Transverse colon (tissue), 4 donors: ENCODE measurements at regions not wholly inside any gene's neighbourhood (a gene's known extent, or its start where the extent isn't known, plus 50 kb on each side); places are given as distances from the start of the nearest gene placed in this dataset.
"Not testable (repeated sequence)": the region's sequence is repeated elsewhere in the genome, so short reads cannot be mapped to it uniquely, and the experiment has no call there.

Experiments
- DNase-seq: peaks from one replicate; pipeline ENCODE4 v3.0.0-alpha.2; 2019
- H3K27ac ChIP-seq, 4 donors: fragments of 200-600 bp; sonication (generic); 2 replicates each; pipeline ENCODE4 v1.5.1; 2016 to 2018; ENCODE audit warnings: inconsistent platforms in 4 of 4
- H3K27me3 ChIP-seq: fragments of 200-600 bp; sonication (generic); 2 replicates; pipeline ENCODE4 v1.5.1; 2017; ENCODE audit warnings: inconsistent platforms
- H3K36me3 ChIP-seq, 4 donors: fragments of 200-600 bp; sonication (generic); 2 replicates each; pipeline ENCODE4 v1.5.1; 2017 to 2019; ENCODE audit warnings: inconsistent platforms in 4 of 4
- H3K4me1 ChIP-seq, 4 donors: fragments of 200-600 bp; sonication (generic); 2 replicates each; pipeline ENCODE4 v1.5.1; 2017 to 2020; ENCODE audit warnings: inconsistent platforms in 4 of 4
- H3K4me3 ChIP-seq, 4 donors: fragments of 200-600 bp; sonication (generic); 1 replicate in 1 of 4; 2 replicates in 3 of 4; pipeline versions ENCODE4 v1.5.1 to v1.6.1; 2017 to 2019; ENCODE audit warnings: inconsistent platforms in 4 of 4
- H3K9me3 ChIP-seq, 2 donors: fragments of 200-600 bp; sonication (generic); 2 replicates each; pipeline ENCODE4 v1.5.1; 2017 to 2019; ENCODE audit warnings: inconsistent platforms in 2 of 2
- CTCF ChIP-seq, 5 experiments: fragments of 200-600 bp in 3 of 5; fragments of 450-650 bp in 2 of 5; sonication (generic) in 3 of 5; IDR thresholded peaks; 1 replicate in 2 of 5; 2 replicates in 3 of 5; pipeline ENCODE4 v1.5.1; 2016 to 2017; ENCODE audit warnings: antibody characterized with exemption in 5 of 5, inconsistent platforms in 3 of 5, mild to moderate bottlenecking in 2 of 5, moderate library complexity in 1 of 5
- EP300 ChIP-seq: sonication (generic); formaldehyde crosslinking; IDR thresholded peaks from one replicate; pipeline ENCODE4 v1.6.1; 2017; ENCODE audit warnings: antibody characterized with exemption, low read depth
- POLR2A ChIP-seq: fragments of 450-650 bp; IDR thresholded peaks from one replicate; pipeline ENCODE4 v1.6.1; 2016; ENCODE audit warnings: antibody characterized with exemption, mild to moderate bottlenecking, moderate library complexity
- POLR2AphosphoS5 ChIP-seq, 3 donors: sonication (generic); formaldehyde crosslinking; IDR thresholded peaks; one replicate each; pipeline ENCODE4 v1.6.1; 2016; ENCODE audit warnings: antibody characterized with exemption in 3 of 3
- WGBS, 2 donors: methylation state at CpG; one replicate each; pipeline ENCODE4 v1.1.5; 2018; ENCODE audit warnings: low coverage in 1 of 2; 5-methylcytosine and 5-hydroxymethylcytosine counted together
- in situ Hi-C, 4 donors: fragments of 200-750 bp; cut with MboI; loops; one replicate each; pipeline versions ENCODE4 v1.15.0 to v1.15.1; 2017; ENCODE audit warnings: low sequenced_read_pairs in 3 of 4, low pct_ligation_motif_present in 1 of 4, low pct_unique_long_range_greater_than_20kb in 1 of 4
- intact Hi-C: fragments of 100-400 bp; cut with DNase I; formaldehyde crosslinking; loops from one replicate; pipeline ENCODE4 v1.15.1; 2023; ENCODE audit warnings: low total_unique reads

- Histone ChIP-seq H3K4me3 (no peak overlapping the region), H3K27ac (no peak overlapping the region), H3K9me3 (no peaks in the 10 kb centered on the region), H3K27me3 (no peaks in the 10 kb centered on the region), H3K36me3 (no peaks in the 10 kb centered on the region), H3K4me1 (no peaks in the 10 kb centered on the region)
- no peak for TF ChIP-seq POLR2AphosphoS5 (IDR thresholded peaks at IDR 0.05)
- no peak for TF ChIP-seq POLR2A
- TF ChIP-seq CTCF (IDR thresholded peaks at IDR 0.05), result no peak
- no peak for TF ChIP-seq EP300
- no peak for DNase-seq
- in situ Hi-C loops (no loop called here), intact Hi-C loops (no loop called here)
- WGBS, 2 donors, result 76 to 87% methylated on average over 3 of the region's 3 CpGs
These were observed 1410.7 kb upstream of the C9orf72 start for GRCh38 chr9:28984016-28984415.

DNA sequence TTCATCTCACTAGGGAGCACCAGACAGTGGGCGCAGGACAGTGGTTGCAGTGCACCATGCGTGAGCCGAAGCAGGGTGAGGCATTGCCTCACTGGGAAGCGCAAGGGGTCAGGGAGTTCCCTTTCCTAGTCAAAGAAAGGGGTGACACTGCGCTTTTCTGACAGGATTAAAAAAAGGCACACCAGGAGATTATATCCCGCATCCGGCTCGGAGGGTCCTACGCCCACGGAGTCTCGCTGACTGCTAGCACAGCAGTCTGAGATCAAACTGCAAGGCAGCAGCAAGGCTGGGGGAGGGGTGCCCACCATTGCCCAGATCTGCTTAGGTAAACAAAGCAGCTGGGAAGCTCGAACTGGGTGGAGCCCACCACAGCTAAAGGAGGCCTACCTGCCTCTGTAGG lies 1416.7 kb upstream of the C9orf72 start:
- WGBS, 2 donors, result 93 to 100% methylated on average over 1 to 12 of the region's 12 CpGs
- in situ Hi-C loops, intact Hi-C loops, H3K4me1 ChIP-seq, DNase-seq, H3K27ac ChIP-seq, H3K4me3 ChIP-seq, H3K27me3 ChIP-seq, H3K36me3 ChIP-seq, H3K9me3 ChIP-seq: not testable (repeated sequence)

DNA sequence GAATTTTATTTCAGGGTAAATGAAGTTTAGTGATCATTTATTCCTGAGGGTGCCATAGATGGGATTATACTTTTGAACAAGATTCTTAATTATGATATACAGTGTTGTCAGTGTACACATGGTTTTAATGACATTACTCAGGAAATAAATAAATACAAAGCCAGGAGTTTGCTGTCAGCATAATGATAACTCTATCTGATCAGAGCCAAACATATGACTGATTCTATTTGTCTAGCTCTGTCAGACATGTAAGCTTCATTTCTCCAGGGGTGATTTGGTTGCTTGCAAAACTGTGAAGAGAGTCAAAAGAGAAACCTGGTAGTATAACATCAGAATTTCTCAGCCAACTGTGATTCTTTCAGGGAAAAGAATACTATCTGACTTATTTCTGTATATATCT lies 1425.8 kb upstream of the C9orf72 start:
- H3K27me3 ChIP-seq, result no peaks in the 10 kb centered on the region
- in situ Hi-C loops, result no loop called here
- no peak overlapping the region for H3K4me3 ChIP-seq
- no peak for TF ChIP-seq POLR2A
- no peak for TF ChIP-seq EP300
- TF ChIP-seq CTCF (IDR thresholded peaks at IDR 0.05), result no peak
- no peak for TF ChIP-seq POLR2AphosphoS5 (IDR thresholded peaks at IDR 0.05)
- no peaks in the 10 kb centered on the region for H3K9me3 ChIP-seq
- intact Hi-C loops, result no loop called here
- DNase-seq, result no peak
- H3K36me3 ChIP-seq, result no peaks in the 10 kb centered on the region
- no peak overlapping the region for H3K27ac ChIP-seq
- H3K4me1 ChIP-seq, result no peaks in the 10 kb centered on the region

DNA sequence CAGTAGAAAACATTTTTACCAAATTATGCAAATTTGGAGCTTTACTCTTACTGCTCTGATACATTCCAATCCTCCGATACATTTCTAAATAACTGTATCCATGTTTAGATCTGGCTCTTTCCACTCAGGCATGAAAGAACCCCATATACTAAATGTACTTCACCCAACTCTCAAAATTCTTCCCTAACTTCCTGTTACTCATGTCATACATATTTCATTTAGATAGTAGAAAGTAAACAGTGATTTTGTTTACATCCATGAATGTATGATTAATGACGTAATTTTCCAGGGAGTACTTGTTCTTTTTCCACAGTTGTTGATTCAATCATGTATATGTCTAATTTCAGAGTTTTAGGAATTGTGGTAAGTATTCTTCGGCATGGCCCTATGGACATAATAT lies 1426.5 kb upstream of the C9orf72 start:
- H3K27ac ChIP-seq, result no peak overlapping the region
- H3K27me3 ChIP-seq, result no peaks in the 10 kb centered on the region
- intact Hi-C loops (no loop called here), in situ Hi-C loops (loop anchor here in 1 of 4 donors (25.0 kb wide), 1 partner anchor 112 kb away; no protein-coding TSS in a partner anchor)
- WGBS, 2 donors, result 70 to 73% methylated on average over 3 of the region's 3 CpGs
- H3K4me1 ChIP-seq, result no peaks in the 10 kb centered on the region
- TF ChIP-seq CTCF (IDR thresholded peaks at IDR 0.05) (no peak), POLR2AphosphoS5 (IDR thresholded peaks at IDR 0.05) (no peak), POLR2A (no peak), EP300 (no peak)
- DNase-seq, result no peak
- H3K36me3 ChIP-seq, result no peaks in the 10 kb centered on the region
- H3K4me3 ChIP-seq, result no peak overlapping the region
- H3K9me3 ChIP-seq, result no peaks in the 10 kb centered on the region

GRCh38 chr9:29001006-29001405 lies 1427.7 kb upstream of the C9orf72 start:
- no peaks in the 10 kb centered on the region for H3K4me1 ChIP-seq

More at GRCh38 chr9:29001006-29001405, 1427.7 kb upstream of the C9orf72 start:
- in situ Hi-C loops (loop anchor here in 1 of 4 donors (25.0 kb wide), 1 partner anchor 111 kb away; no protein-coding TSS in a partner anchor), intact Hi-C loops (no loop called here)
- no peak overlapping the region for H3K27ac ChIP-seq
- no peaks in the 10 kb centered on the region for H3K9me3 ChIP-seq
- TF ChIP-seq POLR2A (no peak), CTCF (IDR thresholded peaks at IDR 0.05) (no peak), EP300 (no peak), POLR2AphosphoS5 (IDR thresholded peaks at IDR 0.05) (no peak)
- no peak for DNase-seq
- H3K27me3 ChIP-seq, result no peaks in the 10 kb centered on the region
- H3K36me3 ChIP-seq, result no peaks in the 10 kb centered on the region
- no peak overlapping the region for H3K4me3 ChIP-seq
- 69 to 70% methylated on average over 3 of the region's 3 CpGs for WGBS, 2 donors
